ENCODE measurements at regions not wholly inside any gene's neighbourhood (a gene's known extent, or its start where the extent isn't known, plus 50 kb on each side); places are given as distances from the start of the nearest gene placed in this dataset.

DNA sequence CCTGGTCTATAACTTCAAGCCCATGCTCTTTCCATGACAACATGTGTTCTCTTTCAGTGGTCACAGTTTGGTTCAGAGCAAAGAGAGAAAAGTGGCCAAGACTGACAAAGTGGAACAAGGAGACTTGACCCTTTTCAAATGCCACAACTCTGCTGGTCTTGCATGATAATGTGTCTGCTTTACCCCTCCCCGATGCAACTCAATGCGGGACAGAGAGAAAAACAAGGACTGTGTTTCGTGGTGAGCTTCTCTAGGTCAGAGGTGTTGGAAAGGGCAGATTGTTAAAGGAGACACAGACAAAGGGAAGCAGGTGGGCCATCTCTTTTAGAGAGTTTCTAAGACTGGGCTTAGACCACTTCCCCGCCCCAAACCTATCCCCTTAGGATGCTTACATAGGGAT is 61.6 kb upstream of the SERTM1 start:
- Histone ChIP-seq H3K9ac (replicated peaks; ENCODE audit: extremely low read depth, insufficient read depth, low read length) (no peak overlapping the region), H3K4me1 (ENCODE audit: control insufficient read depth, extremely low read depth, insufficient read depth, low read length) (no peaks in the 10 kb centered on the region), H3K9me3 (replicated peaks; ENCODE audit: control insufficient read depth, insufficient read depth, low read length) (no peaks in the 10 kb centered on the region), H3K79me2 (ENCODE audit: control insufficient read depth, insufficient read depth, low read length) (no peaks in the 10 kb centered on the region), H3K36me3 (ENCODE audit: control insufficient read depth in 2 of 2, extremely low read depth in 1 of 2, insufficient read depth in 2 of 2, low read length in 2 of 2) (no peaks in the 10 kb centered on the region), H3K4me2 (ENCODE audit: insufficient read depth, low read length) (no peak overlapping the region), H2AFZ (ENCODE audit: low read depth, low read length) (no peak overlapping the region), H3K4me3 (replicated peaks in 1 of 3; ENCODE audit: insufficient read depth in 1 of 3, low read depth in 1 of 3, low read length in 3 of 3) (no peak overlapping the region), H3K9me1 (replicated peaks; ENCODE audit: control insufficient read depth, extremely low read depth, insufficient read depth, low read length) (no peaks in the 10 kb centered on the region), H3K27me3 (ENCODE audit: control insufficient read depth in 2 of 2, insufficient read depth in 2 of 2, low read length in 2 of 2) (peaks cover 0 to 1% of the 10 kb centered on the region in 2 experiments), H3K27ac (ENCODE audit: insufficient read depth, low read depth, low read length) (no peak overlapping the region), H4K20me1 (replicated peaks; ENCODE audit: control insufficient read depth, extremely low read depth, insufficient read depth, low read length) (no peaks in the 10 kb centered on the region)
- CTCF ChIA-PET, result interaction anchor here (0.6 kb wide), 1 partner anchor 13 kb away, joined by 3 read pairs; no protein-coding TSS in a partner anchor
- intact Hi-C loops (cut with micrococcal nuclease) (no loop called here), dilution Hi-C loops (cut with MboI; ENCODE audit: extremely low pct_ligation_motif_present, low sequenced_read_pairs) (no loop called here)
- no peak for TF ChIP-seq FOS (IDR thresholded peaks at IDR 0.05; ENCODE audit: borderline replicate concordance, insufficient read depth, low read length)
- TF ChIP-seq, protein P1, sequence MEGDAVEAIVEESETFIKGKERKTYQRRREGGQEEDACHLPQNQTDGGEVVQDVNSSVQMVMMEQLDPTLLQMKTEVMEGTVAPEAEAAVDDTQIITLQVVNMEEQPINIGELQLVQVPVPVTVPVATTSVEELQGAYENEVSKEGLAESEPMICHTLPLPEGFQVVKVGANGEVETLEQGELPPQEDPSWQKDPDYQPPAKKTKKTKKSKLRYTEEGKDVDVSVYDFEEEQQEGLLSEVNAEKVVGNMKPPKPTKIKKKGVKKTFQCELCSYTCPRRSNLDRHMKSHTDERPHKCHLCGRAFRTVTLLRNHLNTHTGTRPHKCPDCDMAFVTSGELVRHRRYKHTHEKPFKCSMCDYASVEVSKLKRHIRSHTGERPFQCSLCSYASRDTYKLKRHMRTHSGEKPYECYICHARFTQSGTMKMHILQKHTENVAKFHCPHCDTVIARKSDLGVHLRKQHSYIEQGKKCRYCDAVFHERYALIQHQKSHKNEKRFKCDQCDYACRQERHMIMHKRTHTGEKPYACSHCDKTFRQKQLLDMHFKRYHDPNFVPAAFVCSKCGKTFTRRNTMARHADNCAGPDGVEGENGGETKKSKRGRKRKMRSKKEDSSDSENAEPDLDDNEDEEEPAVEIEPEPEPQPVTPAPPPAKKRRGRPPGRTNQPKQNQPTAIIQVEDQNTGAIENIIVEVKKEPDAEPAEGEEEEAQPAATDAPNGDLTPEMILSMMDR (IDR thresholded peaks at IDR 0.05; ENCODE audit: extremely low read depth in 1 of 2, insufficient read depth in 1 of 2, low read depth in 1 of 2, low read length in 2 of 2), result no peak
- no peak for TF ChIP-seq POLR2AphosphoS5 (IDR thresholded peaks at IDR 0.05; ENCODE audit: insufficient read depth, low read depth, low read length)
- no peak for TF ChIP-seq MYC (IDR thresholded peaks at IDR 0.05; ENCODE audit: low read depth, low read length)
- no peak for TF ChIP-seq POLR2A (IDR thresholded peaks at IDR 0.05; ENCODE audit: low read depth, low read length)
- TF ChIP-seq GATA2 (IDR thresholded peaks at IDR 0.05; ENCODE audit: insufficient read depth, insufficient read length, low read depth, low read length), result no peak
- TF ChIP-seq, protein P2, sequence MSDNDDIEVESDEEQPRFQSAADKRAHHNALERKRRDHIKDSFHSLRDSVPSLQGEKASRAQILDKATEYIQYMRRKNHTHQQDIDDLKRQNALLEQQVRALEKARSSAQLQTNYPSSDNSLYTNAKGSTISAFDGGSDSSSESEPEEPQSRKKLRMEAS (IDR thresholded peaks at IDR 0.05; ENCODE audit: insufficient read depth, insufficient read length), result no peak
- TF ChIP-seq EZH2 (IDR thresholded peaks at IDR 0.05; ENCODE audit: borderline replicate concordance, low read depth, low read length, severe bottlenecking), result no peak
- TF ChIP-seq JUN (IDR thresholded peaks at IDR 0.05; ENCODE audit: borderline replicate concordance, insufficient read depth, insufficient read length, low read depth), result no peak
- BruUV-seq (replicated peaks), result no TSS peak
- POLR2A ChIA-PET, result no interaction called here
- FAIRE-seq (no peak), DNase-seq (ENCODE audit: low read depth, low spot score) (no peak)
